GM21447 (cell line): ENCODE measurements at regions not wholly inside any gene's neighbourhood (a gene's known extent, or its start where the extent isn't known, plus 50 kb on each side); places are given as distances from the start of the nearest gene placed in this dataset.

Source experiments
- ATAC-seq: cut with Tn5 transposase; IDR thresholded peaks from one replicate; pipeline ENCODE4 v1.9.1; 2021; ENCODE audit not compliant: unreplicated experiment

- ATAC-seq, result no peak
Observed at GRCh38 chr6:14913931-14914330, 331.9 kb upstream of the JARID2 start.

- no peak for ATAC-seq
Observed at GRCh38 chr6:14915888-14916832, 329.7 kb upstream of the JARID2 start.

GRCh38 chr6:14917109-14917910 lies 328.6 kb upstream of the JARID2 start:
- ATAC-seq, result no peak

GRCh38 chr6:14918200-14918907 lies 327.5 kb upstream of the JARID2 start:
- ATAC-seq, result no peak

GRCh38 chr6:14919038-14919670 lies 326.7 kb upstream of the JARID2 start:
- no peak for ATAC-seq

- no peak for ATAC-seq
Observed at GRCh38 chr6:14920276-14920675, 325.6 kb upstream of the JARID2 start.

- no peak for ATAC-seq
Observed at GRCh38 chr6:14921170-14921569, 324.7 kb upstream of the JARID2 start.

- ATAC-seq, result no peak
Observed at GRCh38 chr6:14921878-14922671, 323.8 kb upstream of the JARID2 start.

GRCh38 chr6:14922706-14923460 lies 323.0 kb upstream of the JARID2 start:
- no peak for ATAC-seq

GRCh38 chr6:14924126-14925024 lies 321.5 kb upstream of the JARID2 start:
- ATAC-seq, result no peak

GRCh38 chr6:14925025-14925698 lies 320.7 kb upstream of the JARID2 start:
- ATAC-seq, result no peak

GRCh38 chr6:14925699-14926026 lies 320.2 kb upstream of the JARID2 start:
- ATAC-seq, result no peak

GRCh38 chr6:14927398-14927797 lies 318.5 kb upstream of the JARID2 start:
- ATAC-seq, result no peak

GRCh38 chr6:14929291-14929690 lies 316.6 kb upstream of the JARID2 start:
- ATAC-seq, result no peak

- ATAC-seq, result no peak
Observed at GRCh38 chr6:14930366-14930989, 315.4 kb upstream of the JARID2 start.

GRCh38 chr6:14932485-14933182 lies 313.2 kb upstream of the JARID2 start:
- no peak for ATAC-seq

GRCh38 chr6:14933183-14933544 lies 312.7 kb upstream of the JARID2 start:
- ATAC-seq, result no peak
